Suprapubic skin (tissue), 4 donors: ENCODE measurements at regions not wholly inside any gene's neighbourhood (a gene's known extent, or its start where the extent isn't known, plus 50 kb on each side); places are given as distances from the start of the nearest gene placed in this dataset.

ENCODE experiments used
- DNase-seq, 2 donors: peaks; one replicate each; pipeline ENCODE4 v3.0.0-alpha.2; 2019; ENCODE audit warnings: low spot score in 2 of 2
- H3K27ac ChIP-seq: fragments of 200-600 bp; sonication (generic); one replicate; pipeline ENCODE4 v1.5.1; 2019
- H3K27me3 ChIP-seq: fragments of 200-600 bp; sonication (generic); one replicate; pipeline ENCODE4 v1.5.1; 2019
- H3K36me3 ChIP-seq: fragments of 200-600 bp; sonication (generic); one replicate; pipeline ENCODE4 v1.5.1; 2019
- H3K4me1 ChIP-seq: fragments of 200-600 bp; sonication (generic); one replicate; pipeline ENCODE4 v1.5.1; 2019
- H3K4me3 ChIP-seq: fragments of 200-600 bp; sonication (generic); one replicate; pipeline ENCODE4 v1.5.1; 2019; ENCODE audit warnings: mild to moderate bottlenecking
- H3K9me3 ChIP-seq: fragments of 200-600 bp; sonication (generic); one replicate; pipeline ENCODE4 v1.5.1; 2019
- CTCF ChIP-seq, 2 donors: fragments of 200-600 bp in 1 of 2; fragments of 450-650 bp in 1 of 2; sonication (generic) in 1 of 2; IDR thresholded peaks; one replicate each; pipeline ENCODE4 v1.5.1; 2016 to 2019; ENCODE audit warnings: antibody characterized with exemption in 2 of 2, mild to moderate bottlenecking in 1 of 2, moderate library complexity in 1 of 2
- EP300 ChIP-seq: sonication (generic); formaldehyde crosslinking; IDR thresholded peaks from one replicate; pipeline ENCODE4 v1.6.1; 2017; ENCODE audit warnings: antibody characterized with exemption
- POLR2A ChIP-seq, 2 donors: fragments of 450-650 bp; IDR thresholded peaks; one replicate each; pipeline ENCODE4 v1.6.1; 2017; ENCODE audit warnings: antibody characterized with exemption in 2 of 2, mild to moderate bottlenecking in 2 of 2, moderate library complexity in 2 of 2
- POLR2AphosphoS5 ChIP-seq, 3 donors: sonication (generic); formaldehyde crosslinking; IDR thresholded peaks; one replicate each; pipeline ENCODE4 v1.6.1; 2017; ENCODE audit warnings: antibody characterized with exemption in 3 of 3
- WGBS: methylation state at CpG from one replicate; pipeline ENCODE4 v1.1.5; 2018; 5-methylcytosine and 5-hydroxymethylcytosine counted together

GRCh38 chr10:108378779-108379178, 1214.3 kb upstream of the SORCS1 start:
- TF ChIP-seq EP300 = no peak
- TF ChIP-seq POLR2A (IDR thresholded peaks at IDR 0.05) = no peak
- Histone ChIP-seq H3K27me3 (no peaks in the 10 kb centered on the region), H3K36me3 (no peaks in the 10 kb centered on the region), H3K9me3 (no peaks in the 10 kb centered on the region), H3K4me3 (no peak overlapping the region), H3K27ac (no peak overlapping the region), H3K4me1 (no peaks in the 10 kb centered on the region)
- no peak for DNase-seq

GRCh38 chr10:108375691-108376090, 1211.2 kb upstream of the SORCS1 start:
- Histone ChIP-seq H3K4me1 (no peaks in the 10 kb centered on the region), H3K9me3 (no peaks in the 10 kb centered on the region), H3K4me3 (no peak overlapping the region), H3K27me3 (no peaks in the 10 kb centered on the region), H3K36me3 (no peaks in the 10 kb centered on the region), H3K27ac (no peak overlapping the region)
- TF ChIP-seq CTCF (IDR thresholded peaks at IDR 0.05) (no peak), POLR2A (IDR thresholded peaks at IDR 0.05) (no peak), POLR2AphosphoS5 (IDR thresholded peaks at IDR 0.05) (no peak), EP300 (no peak)
- DNase-seq = no peak

- TF ChIP-seq POLR2A (IDR thresholded peaks at IDR 0.05) (no peak), CTCF (IDR thresholded peaks at IDR 0.05) (no peak), POLR2AphosphoS5 (IDR thresholded peaks at IDR 0.05) (no peak), EP300 (no peak)
- no peaks in the 10 kb centered on the region for H3K4me1 ChIP-seq
- WGBS = 84% methylated on average over 1 of the region's 1 CpG
- no peaks in the 10 kb centered on the region for H3K9me3 ChIP-seq
- no peaks in the 10 kb centered on the region for H3K36me3 ChIP-seq
- DNase-seq = no peak
- no peak overlapping the region for H3K4me3 ChIP-seq
- no peaks in the 10 kb centered on the region for H3K27me3 ChIP-seq
- no peak overlapping the region for H3K27ac ChIP-seq
Observed at GRCh38 chr10:108374991-108375390, 1210.5 kb upstream of the SORCS1 start.

GRCh38 chr10:108365541-108365940, 1201.0 kb upstream of the SORCS1 start:
- Histone ChIP-seq H3K4me3 (no peak overlapping the region), H3K4me1 (no peaks in the 10 kb centered on the region), H3K36me3 (no peaks in the 10 kb centered on the region), H3K9me3 (no peaks in the 10 kb centered on the region), H3K27ac (no peak overlapping the region), H3K27me3 (no peaks in the 10 kb centered on the region)
- TF ChIP-seq CTCF (IDR thresholded peaks at IDR 0.05) (no peak), POLR2AphosphoS5 (IDR thresholded peaks at IDR 0.05) (no peak), POLR2A (IDR thresholded peaks at IDR 0.05) (no peak), EP300 (no peak)
- DNase-seq = no peak

GRCh38 chr10:108363576-108363975, 1199.1 kb upstream of the SORCS1 start:
- no peaks in the 10 kb centered on the region for H3K27me3 ChIP-seq
- no peak overlapping the region for H3K4me3 ChIP-seq
- 79% methylated on average over 4 of the region's 4 CpGs for WGBS
- no peak for DNase-seq
- TF ChIP-seq EP300 (no peak), POLR2AphosphoS5 (IDR thresholded peaks at IDR 0.05) (no peak), CTCF (IDR thresholded peaks at IDR 0.05) (no peak), POLR2A (IDR thresholded peaks at IDR 0.05) (no peak)
- H3K36me3 ChIP-seq = no peaks in the 10 kb centered on the region
- H3K27ac ChIP-seq = no peak overlapping the region
- no peaks in the 10 kb centered on the region for H3K4me1 ChIP-seq
- H3K9me3 ChIP-seq = no peaks in the 10 kb centered on the region

- Histone ChIP-seq H3K36me3 (no peaks in the 10 kb centered on the region), H3K27me3 (no peaks in the 10 kb centered on the region), H3K4me3 (no peak overlapping the region), H3K9me3 (no peaks in the 10 kb centered on the region), H3K27ac (no peak overlapping the region), H3K4me1 (no peaks in the 10 kb centered on the region)
- 100% methylated on average over 1 of the region's 1 CpG for WGBS
- TF ChIP-seq POLR2A (IDR thresholded peaks at IDR 0.05) (no peak), CTCF (IDR thresholded peaks at IDR 0.05) (no peak)
- no peak for DNase-seq
Observed at GRCh38 chr10:108362961-108363360, 1198.5 kb upstream of the SORCS1 start.
